GM21576 (cell line): ENCODE measurements at regions not wholly inside any gene's neighbourhood (a gene's known extent, or its start where the extent isn't known, plus 50 kb on each side); places are given as distances from the start of the nearest gene placed in this dataset.

Experiments used
- ATAC-seq: cut with Tn5 transposase; IDR thresholded peaks from one replicate; pipeline ENCODE4 v1.9.1; 2021; ENCODE audit warnings: mild to moderate bottlenecking, moderate library complexity; ENCODE audit not compliant: unreplicated experiment

DNA sequence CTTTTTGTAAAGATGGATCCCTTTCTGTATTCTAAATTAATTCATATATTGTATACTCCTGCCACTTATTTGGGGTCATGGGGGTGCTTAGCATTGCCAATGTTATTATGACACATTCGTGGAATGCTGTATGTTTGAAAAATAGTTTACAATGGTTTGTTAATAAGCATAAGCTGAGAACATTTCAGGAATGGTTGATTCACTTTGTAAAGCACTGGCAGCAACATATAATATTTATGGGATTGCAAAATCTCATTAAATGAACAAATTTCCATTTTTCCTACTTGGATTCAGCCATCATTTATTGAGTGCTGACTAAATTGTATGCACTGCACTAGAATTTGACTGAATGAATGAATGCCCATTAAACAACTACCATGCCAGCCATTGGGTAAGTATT lies 215.2 kb upstream of the KLF4 start:
- no peak for ATAC-seq

DNA sequence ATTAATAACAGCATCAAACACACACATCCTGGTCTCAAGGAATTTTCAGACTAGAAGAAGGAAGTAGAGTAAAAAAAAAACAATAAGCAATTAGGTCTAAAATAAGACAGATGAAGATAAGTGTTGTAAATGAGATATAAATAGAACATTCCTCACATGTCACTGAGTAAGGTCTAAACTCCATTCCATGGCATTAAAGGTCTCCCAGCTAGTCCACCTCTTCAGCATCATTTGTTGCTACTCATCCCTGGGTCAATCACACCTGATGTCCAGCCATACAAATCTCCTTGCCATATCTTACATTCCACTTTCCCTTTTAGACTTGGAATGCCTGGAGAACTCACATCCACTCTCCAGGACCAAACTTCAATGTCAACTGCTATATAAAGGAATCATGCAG lies 214.1 kb upstream of the KLF4 start:
- ATAC-seq: no peak

DNA sequence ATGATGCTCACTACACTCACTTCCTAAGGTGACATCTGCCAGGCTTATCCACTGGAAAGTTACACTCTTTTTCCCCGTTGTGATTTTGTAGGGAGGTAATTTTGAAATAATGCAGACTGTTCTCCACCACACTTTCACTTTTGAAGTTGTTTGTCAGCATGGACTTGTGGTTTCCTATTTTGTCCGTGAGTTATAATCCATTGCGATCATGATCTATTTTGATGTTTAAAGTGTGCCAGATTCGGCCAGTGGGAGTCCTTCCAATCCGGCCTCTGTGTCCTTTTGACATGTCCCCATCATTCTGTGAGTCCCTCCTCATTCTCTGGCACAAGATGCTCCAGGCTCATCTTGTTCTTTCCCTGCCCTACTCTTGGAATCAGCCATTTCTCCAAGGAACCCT lies 211.3 kb upstream of the KLF4 start:
- ATAC-seq: no peak

GRCh38 chr9:107699231-107699630 lies 209.7 kb upstream of the KLF4 start:
- ATAC-seq: no peak

DNA sequence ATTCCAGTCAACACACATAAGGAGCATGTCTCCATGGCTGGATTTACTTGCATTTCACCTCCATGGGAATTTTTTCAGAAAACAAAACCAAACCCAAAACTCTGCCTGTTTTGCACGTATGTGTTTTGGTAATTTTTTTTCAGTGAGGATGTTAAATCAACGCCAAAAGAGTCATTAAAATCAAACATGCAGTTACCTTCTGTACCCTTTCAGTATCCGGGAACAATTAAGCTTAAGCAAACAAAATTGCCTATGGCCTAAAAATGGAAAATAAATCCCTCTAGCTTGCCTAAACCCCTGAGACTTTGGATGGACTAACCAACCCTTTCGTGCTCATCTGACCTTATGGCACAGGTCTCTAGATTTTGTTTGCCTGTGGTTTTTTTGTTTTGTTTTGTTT lies 209.2 kb upstream of the KLF4 start:
- no peak for ATAC-seq

DNA sequence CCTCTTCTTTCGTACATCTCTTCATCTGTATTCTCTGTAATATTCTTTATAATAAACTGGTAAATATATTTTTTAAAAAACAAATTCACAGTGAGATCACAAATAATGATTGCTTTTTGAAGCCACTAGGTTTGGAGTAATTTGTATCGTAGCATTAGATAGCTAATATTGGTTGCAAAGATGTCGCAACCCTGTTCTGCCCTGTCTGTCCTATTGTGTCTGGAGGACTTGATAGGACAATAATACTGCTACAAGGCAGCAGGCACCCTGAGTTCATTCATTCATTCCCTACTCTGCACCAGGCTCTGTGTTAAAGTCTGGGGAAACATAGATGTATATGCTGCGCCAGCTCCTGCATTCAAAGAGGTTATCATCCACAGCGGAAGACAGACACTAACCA lies 206.7 kb upstream of the KLF4 start:
- no peak for ATAC-seq

DNA sequence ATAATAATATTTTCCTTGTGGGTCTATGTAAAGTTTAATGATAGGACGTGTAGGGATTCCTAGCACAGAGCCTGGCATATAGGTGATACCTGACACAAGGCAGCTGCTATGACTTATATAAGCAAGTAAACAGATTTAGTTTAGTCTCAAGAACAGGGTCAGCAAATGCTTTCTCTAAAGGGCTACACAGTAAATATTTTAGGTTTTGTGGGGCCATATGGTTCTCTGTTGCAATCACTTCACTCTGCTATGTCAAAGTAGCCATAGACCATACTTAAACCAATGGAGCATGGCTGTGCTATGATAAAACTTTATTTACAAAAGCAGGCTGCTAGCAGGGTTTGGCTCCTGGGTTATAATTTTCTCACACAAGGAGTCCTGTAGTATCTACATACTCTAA lies 204.8 kb upstream of the KLF4 start:
- no peak for ATAC-seq

GRCh38 chr9:107693625-107694326 lies 204.2 kb upstream of the KLF4 start:
- ATAC-seq: no peak

GRCh38 chr9:107691664-107692063 lies 202.1 kb upstream of the KLF4 start:
- no peak for ATAC-seq

DNA sequence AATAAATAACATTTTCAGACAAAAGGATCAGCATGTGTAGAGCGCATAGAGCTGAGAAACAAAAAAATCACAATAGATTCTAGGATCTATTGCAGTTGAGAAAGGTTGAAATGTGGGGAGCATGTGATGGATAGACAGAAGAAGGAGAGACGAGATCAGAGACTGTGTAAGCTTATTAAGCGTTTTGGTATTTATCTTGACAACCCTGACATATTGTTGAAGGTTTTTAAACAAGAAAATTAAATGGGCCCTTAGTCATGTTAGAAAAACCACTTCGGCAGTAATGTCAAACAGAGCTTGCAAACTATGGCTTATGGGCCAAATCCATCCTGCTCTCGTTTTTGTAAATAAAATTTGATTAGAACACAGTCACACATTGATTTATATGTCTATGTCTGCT lies 200.5 kb upstream of the KLF4 start:
- ATAC-seq: no peak

- no peak for ATAC-seq
Measured at GRCh38 chr9:107688728-107689127, 199.2 kb upstream of the KLF4 start.

- ATAC-seq: no peak
Measured at GRCh38 chr9:107685901-107686300, 196.3 kb upstream of the KLF4 start.

DNA sequence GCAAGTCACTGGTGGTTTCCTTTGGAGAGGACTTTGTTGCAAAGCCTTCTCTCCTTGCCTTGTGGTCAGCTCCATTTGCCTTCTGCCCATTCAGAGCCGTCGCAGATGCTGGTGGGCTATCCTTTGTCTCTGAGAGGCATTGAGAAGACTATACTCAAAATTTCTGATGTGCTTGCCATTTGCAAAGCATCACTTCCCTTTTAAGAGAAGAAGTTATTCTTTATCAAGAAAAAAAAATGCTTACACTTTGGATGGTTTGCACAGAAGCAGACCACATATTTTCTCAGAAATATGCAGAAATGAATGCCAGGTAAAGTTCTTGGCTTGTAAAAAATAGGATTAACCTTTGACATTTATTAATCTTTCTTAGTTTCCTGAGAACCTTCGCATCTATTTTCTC lies 195.8 kb upstream of the KLF4 start:
- ATAC-seq: no peak

- no peak for ATAC-seq
Measured at GRCh38 chr9:107684224-107684623, 194.7 kb upstream of the KLF4 start.

DNA sequence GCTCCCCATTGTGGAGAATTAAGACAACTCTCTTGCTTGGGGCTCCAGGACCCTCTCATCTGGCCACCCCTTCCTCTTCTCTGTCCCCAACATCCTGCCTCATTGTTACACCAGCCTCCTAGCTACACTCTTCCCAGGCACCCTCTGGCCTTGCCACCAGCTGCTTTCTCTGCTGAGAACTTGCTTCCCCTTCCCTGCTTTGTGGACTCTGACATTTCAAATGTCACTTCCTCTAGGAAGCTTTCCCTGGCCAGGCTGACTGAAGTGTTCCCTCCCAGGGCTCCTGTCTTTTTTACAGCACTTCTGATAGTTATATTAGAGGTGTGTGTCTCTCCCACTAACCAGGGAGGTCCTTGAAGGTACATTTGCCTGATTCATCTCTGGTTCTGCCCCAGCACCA lies 194.0 kb upstream of the KLF4 start:
- no peak for ATAC-seq

DNA sequence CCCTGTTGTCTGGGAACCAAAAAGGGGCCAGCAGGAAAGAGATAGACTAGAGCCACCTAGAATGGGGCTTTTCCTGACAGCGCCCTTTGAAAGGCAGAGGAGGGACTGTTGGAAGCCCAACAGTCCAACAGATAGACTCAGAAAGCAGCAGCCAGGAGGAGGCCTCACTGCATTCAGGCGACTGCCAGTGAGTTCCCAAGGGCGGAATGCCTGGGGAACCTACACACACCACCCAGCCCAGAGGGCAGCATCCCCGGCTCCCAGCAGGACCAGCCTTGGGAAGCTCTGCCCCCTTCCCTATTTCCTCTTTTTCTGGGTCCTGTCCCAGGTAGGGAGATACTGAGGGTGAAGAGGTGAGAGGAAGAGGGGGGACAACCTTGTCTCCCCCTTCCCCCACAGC lies 192.4 kb upstream of the KLF4 start:
- ATAC-seq: no peak

DNA sequence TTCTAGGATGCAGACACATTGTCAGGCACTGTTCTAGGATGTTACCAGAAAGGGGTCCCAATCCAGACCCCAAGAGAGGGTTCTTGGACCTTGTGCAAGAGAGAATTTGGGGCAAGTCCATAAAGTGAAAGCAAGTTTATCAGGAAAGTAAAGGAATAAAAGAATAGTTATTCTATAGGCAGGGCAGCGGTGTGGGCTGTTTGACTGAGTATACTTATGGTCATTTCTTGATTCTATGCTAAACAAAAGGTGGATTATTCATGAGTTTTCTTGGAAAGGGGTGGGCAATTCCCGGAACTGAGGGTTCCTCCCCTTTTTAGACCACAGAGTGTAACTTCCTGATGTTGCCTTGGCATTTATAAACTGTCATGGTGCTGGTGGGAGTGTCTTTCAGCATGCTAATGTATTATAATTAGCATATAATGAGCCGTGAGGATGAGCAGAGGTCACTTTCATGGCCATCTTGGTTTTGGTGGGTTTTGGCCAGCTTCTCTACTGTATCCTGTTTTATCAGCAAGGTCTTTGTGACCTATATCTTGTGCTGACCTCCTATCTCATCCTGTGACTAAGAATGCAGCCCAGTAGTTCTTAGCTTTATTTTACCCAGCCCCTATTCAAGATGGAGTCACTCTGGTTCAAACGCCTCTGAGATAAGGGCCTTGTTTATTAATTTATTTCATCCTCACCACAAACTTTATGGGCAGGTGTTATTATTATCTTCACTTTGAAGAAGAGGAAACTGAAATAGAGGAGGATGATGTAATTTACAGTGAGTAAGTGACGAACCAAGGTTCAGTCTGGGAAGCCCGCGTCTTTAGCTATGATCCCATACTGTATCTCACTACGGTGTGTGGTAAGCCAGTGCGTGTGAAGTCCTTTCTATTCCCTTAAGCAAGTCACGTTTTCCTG lies 186.0 kb upstream of the KLF4 start:
- no peak for ATAC-seq

- ATAC-seq: no peak
Measured at GRCh38 chr9:107674721-107675277, 185.2 kb upstream of the KLF4 start.

GRCh38 chr9:107673861-107674720 lies 184.5 kb upstream of the KLF4 start:
- ATAC-seq: no peak

DNA sequence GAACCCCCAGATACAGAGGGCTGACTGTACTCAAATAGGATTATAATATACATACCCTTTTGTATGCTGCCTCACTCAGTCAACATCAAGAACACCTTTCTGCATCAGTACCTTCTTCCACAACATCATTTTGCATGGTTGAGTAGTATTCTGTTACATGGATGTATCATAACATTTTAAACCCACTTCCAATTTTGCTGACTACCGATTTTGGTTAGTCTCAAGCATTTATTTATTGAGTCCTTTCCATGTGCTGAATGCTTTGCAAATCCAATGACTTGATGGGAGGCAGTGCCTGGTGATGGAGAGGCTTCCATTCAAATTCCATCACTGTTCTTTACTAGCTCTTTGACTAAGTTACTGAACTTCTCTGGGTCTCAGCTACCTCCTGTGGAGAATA lies 182.0 kb upstream of the KLF4 start:
- no peak for ATAC-seq

DNA sequence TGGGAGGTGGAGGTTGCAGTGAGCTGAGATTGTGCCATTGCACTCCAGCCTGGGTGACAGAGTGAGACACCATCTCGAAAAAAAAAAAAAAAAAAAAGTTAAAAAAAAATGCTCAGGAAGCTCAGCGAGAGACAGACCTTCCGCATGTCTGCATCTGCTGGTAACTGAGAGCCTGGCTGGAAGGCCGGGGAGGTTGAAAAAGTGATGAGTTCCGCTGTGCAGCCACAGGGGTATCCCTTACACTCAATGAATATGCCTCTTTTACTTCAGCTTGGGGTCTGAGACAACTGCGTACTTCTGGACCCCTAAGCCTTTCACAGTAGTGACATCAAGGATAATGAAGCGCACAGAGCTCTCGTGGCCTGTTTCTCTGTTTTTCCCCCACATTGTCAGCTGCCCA lies 179.9 kb upstream of the KLF4 start:
- ATAC-seq: no peak
